Left cardiac atrium (tissue), 4 donors: ENCODE measurements at regions not wholly inside any gene's neighbourhood (a gene's known extent, or its start where the extent isn't known, plus 50 kb on each side); places are given as distances from the start of the nearest gene placed in this dataset.
A peak's percentile ranks its signal among the peaks of the same experiment; 100 is the strongest.

ENCODE experiments used
- ATAC-seq, 2 donors: fragments of 200-7000 bp; cut with Tn5 transposase; one replicate each; pipeline ENCODE4 v1.9.1; 2020; ENCODE audit warnings: mild to moderate bottlenecking in 2 of 2, moderate library complexity in 2 of 2
- DNase-seq: peaks from one replicate; pipeline ENCODE4 v3.0.0-alpha.2; 2020
- intact Hi-C, 2 donors: fragments of 100-400 bp; cut with DNase I; formaldehyde crosslinking; loops; one replicate each; pipeline versions ENCODE4 v1.14.1 to v1.15.1; 2022 to 2023
- donor health status: DM: no; HTN: yes; CAD: no.
- donor health status: DM: no; HTN: yes; CAD: no; lungs with severe emphysema.
- donor health status: DM: yes; HTN: yes; CAD: no.
- donor health status: Dilated cardiomyopathy.

- peak; percentile 33 for DNase-seq
- ATAC-seq: peak; percentile 53 to 62
- intact Hi-C loops: no loop called here
These were observed 438.2 kb upstream of the ARRDC4 start for GRCh38 chr15:97522347-97522746.

GRCh38 chr15:97525809-97526208 is 434.7 kb upstream of the ARRDC4 start:
- ATAC-seq: peak in 1 of 2 donors; percentile 56
- no peak for DNase-seq
- intact Hi-C loops: no loop called here

GRCh38 chr15:97528238-97528637 is 432.3 kb upstream of the ARRDC4 start:
- ATAC-seq (no peak), DNase-seq (no peak)
- intact Hi-C loops: no loop called here

GRCh38 chr15:97545799-97546198 is 414.7 kb upstream of the ARRDC4 start:
- DNase-seq: no peak
- ATAC-seq: no peak
- intact Hi-C loops: no loop called here

- intact Hi-C loops: no loop called here
- DNase-seq (no peak), ATAC-seq (no peak)
These were observed 413.1 kb upstream of the ARRDC4 start for GRCh38 chr15:97547381-97547780.

GRCh38 chr15:97561529-97561928 is 399.0 kb upstream of the ARRDC4 start:
- intact Hi-C loops: no loop called here
- ATAC-seq (no peak), DNase-seq (no peak)

- intact Hi-C loops: no loop called here
- no peak for ATAC-seq
- no peak for DNase-seq
These were observed 397.0 kb upstream of the ARRDC4 start for GRCh38 chr15:97563516-97563915.

GRCh38 chr15:97566961-97567360 is 393.5 kb upstream of the ARRDC4 start:
- no peak for ATAC-seq
- intact Hi-C loops: no loop called here

GRCh38 chr15:97567411-97567810 is 393.1 kb upstream of the ARRDC4 start:
- ATAC-seq: no peak
- intact Hi-C loops: no loop called here
- no peak for DNase-seq

More at GRCh38 chr15:97566961-97567360, 393.5 kb upstream of the ARRDC4 start:
- DNase-seq: no peak

- intact Hi-C loops: no loop called here
- no peak for ATAC-seq
- no peak for DNase-seq
These were observed 383.4 kb upstream of the ARRDC4 start for GRCh38 chr15:97576929-97577645.

GRCh38 chr15:97585408-97585807 is 375.1 kb upstream of the ARRDC4 start:
- ATAC-seq: no peak
- intact Hi-C loops: no loop called here

GRCh38 chr15:97592778-97593177 is 367.7 kb upstream of the ARRDC4 start:
- DNase-seq: no peak
- no peak for ATAC-seq
- intact Hi-C loops: no loop called here

More at GRCh38 chr15:97585408-97585807, 375.1 kb upstream of the ARRDC4 start:
- no peak for DNase-seq

- no peak for DNase-seq
- ATAC-seq: no peak
- intact Hi-C loops: no loop called here
These were observed 362.7 kb upstream of the ARRDC4 start for GRCh38 chr15:97597801-97598200.

- ATAC-seq: peak in 1 of 2 donors; percentile 51
- no peak for DNase-seq
- intact Hi-C loops: no loop called here
These were observed 362.1 kb upstream of the ARRDC4 start for GRCh38 chr15:97598353-97598798.

- no peak for ATAC-seq
- DNase-seq: no peak
These were observed 360.3 kb upstream of the ARRDC4 start for GRCh38 chr15:97600190-97600589.

GRCh38 chr15:97604677-97605076 is 355.8 kb upstream of the ARRDC4 start:
- intact Hi-C loops: no loop called here
- ATAC-seq: no peak

More at GRCh38 chr15:97600190-97600589, 360.3 kb upstream of the ARRDC4 start:
- intact Hi-C loops: no loop called here

GRCh38 chr15:97615114-97615513 is 345.4 kb upstream of the ARRDC4 start:
- ATAC-seq (no peak), DNase-seq (no peak)
- intact Hi-C loops: no loop called here

More at GRCh38 chr15:97604677-97605076, 355.8 kb upstream of the ARRDC4 start:
- DNase-seq: no peak

GRCh38 chr15:97623091-97623661 is 337.3 kb upstream of the ARRDC4 start:
- intact Hi-C loops: no loop called here
- DNase-seq (no peak), ATAC-seq (no peak)

GRCh38 chr15:97627634-97628033 is 332.9 kb upstream of the ARRDC4 start:
- intact Hi-C loops: no loop called here
- ATAC-seq: no peak

GRCh38 chr15:97645758-97646157 is 314.7 kb upstream of the ARRDC4 start:
- intact Hi-C loops: no loop called here
- no peak for DNase-seq
- ATAC-seq: no peak

More at GRCh38 chr15:97627634-97628033, 332.9 kb upstream of the ARRDC4 start:
- DNase-seq: no peak

- intact Hi-C loops: no loop called here
- no peak for ATAC-seq
These were observed 311.8 kb upstream of the ARRDC4 start for GRCh38 chr15:97648728-97649127.

More at GRCh38 chr15:97648728-97649127, 311.8 kb upstream of the ARRDC4 start:
- DNase-seq: no peak
